Loucy (cell line): ENCODE measurements at regions not wholly inside any gene's neighbourhood (a gene's known extent, or its start where the extent isn't known, plus 50 kb on each side); places are given as distances from the start of the nearest gene placed in this dataset.

Source experiments
- H2AFZ ChIP-seq: fragments of 200-600 bp; sonication (generic); 2 replicates; pipeline ENCODE4 v1.6.0; 2016; ENCODE audit warnings: antibody characterized with exemption, mild to moderate bottlenecking, low read length, moderate library complexity
- H3F3A ChIP-seq: fragments of 200-600 bp; 2 replicates; pipeline ENCODE4 v1.6.0; 2016; ENCODE audit warnings: antibody characterized with exemption, low read depth, mild to moderate bottlenecking
- H3K27me3 ChIP-seq: fragments of 200-600 bp; sonication (generic); 2 replicates; pipeline ENCODE4 v1.6.1; 2014; ENCODE audit warnings: low read length, mild to moderate bottlenecking; ENCODE audit not compliant: insufficient read depth, poor library complexity, severe bottlenecking
- H3K36me3 ChIP-seq: fragments of 200-600 bp; sonication (generic); 2 replicates; pipeline ENCODE4 v1.6.1; 2016; ENCODE audit warnings: low read length; ENCODE audit not compliant: insufficient read depth
- H3K4me1 ChIP-seq: fragments of 200-600 bp; sonication (generic); 2 replicates; pipeline ENCODE4 v1.5.1; 2014; ENCODE audit warnings: low read length, mild to moderate bottlenecking; ENCODE audit not compliant: insufficient read depth, poor library complexity, severe bottlenecking
- H3K4me2 ChIP-seq: fragments of 200-600 bp; sonication (generic); 2 replicates; pipeline ENCODE4 v1.6.0; 2014; ENCODE audit warnings: antibody characterized with exemption, low read length, low read depth, mild to moderate bottlenecking; ENCODE audit not compliant: poor library complexity, severe bottlenecking
- H3K4me3 ChIP-seq: fragments of 200-600 bp; sonication (generic); 2 replicates; pipeline ENCODE4 v1.5.1; 2014; ENCODE audit warnings: low read length, mild to moderate bottlenecking, mixed read lengths; ENCODE audit not compliant: poor library complexity, severe bottlenecking
- H3K79me2 ChIP-seq: fragments of 200-600 bp; sonication (generic); 2 replicates; pipeline ENCODE4 v1.6.1; 2014; ENCODE audit warnings: low read length; ENCODE audit not compliant: insufficient read depth
- H3K9ac ChIP-seq: fragments of 200-600 bp; sonication (generic); 2 replicates; pipeline ENCODE4 v1.6.0; 2014; ENCODE audit warnings: mild to moderate bottlenecking, low read depth, low read length, moderate library complexity; ENCODE audit not compliant: poor library complexity, severe bottlenecking
- H3K9me2 ChIP-seq: fragments of 200-600 bp; sonication (generic); replicated peaks from 2 replicates; pipeline ENCODE4 v1.6.1; 2016; ENCODE audit warnings: low read depth, low read length, mixed read lengths
- H3K9me3 ChIP-seq: fragments of 200-600 bp; sonication (generic); 2 replicates; pipeline ENCODE4 v1.6.1; 2014; ENCODE audit warnings: mild to moderate bottlenecking, antibody characterized with exemption, low read length, low read depth; ENCODE audit not compliant: insufficient read depth
- H4K20me1 ChIP-seq: fragments of 200-600 bp; sonication (generic); 2 replicates; pipeline ENCODE4 v1.6.0; 2014; ENCODE audit warnings: antibody characterized with exemption, low read length, mild to moderate bottlenecking; ENCODE audit not compliant: insufficient read depth, poor library complexity, severe bottlenecking
- EZH2phosphoT487 ChIP-seq: fragments of 200-600 bp; IDR thresholded peaks from 2 replicates; pipeline ENCODE4 v1.6.1; 2018; ENCODE audit warnings: antibody characterized with exemption, mild to moderate bottlenecking, moderate library complexity, borderline replicate concordance
- TF ChIP-seq, protein P1 (sequence below): fragments of 200-600 bp; sonication (generic); conservative IDR thresholded peaks from 2 replicates; pipeline ENCODE4 v1.5.1; 2014; ENCODE audit warnings: mild to moderate bottlenecking, antibody characterized with exemption, low read length

DNA sequence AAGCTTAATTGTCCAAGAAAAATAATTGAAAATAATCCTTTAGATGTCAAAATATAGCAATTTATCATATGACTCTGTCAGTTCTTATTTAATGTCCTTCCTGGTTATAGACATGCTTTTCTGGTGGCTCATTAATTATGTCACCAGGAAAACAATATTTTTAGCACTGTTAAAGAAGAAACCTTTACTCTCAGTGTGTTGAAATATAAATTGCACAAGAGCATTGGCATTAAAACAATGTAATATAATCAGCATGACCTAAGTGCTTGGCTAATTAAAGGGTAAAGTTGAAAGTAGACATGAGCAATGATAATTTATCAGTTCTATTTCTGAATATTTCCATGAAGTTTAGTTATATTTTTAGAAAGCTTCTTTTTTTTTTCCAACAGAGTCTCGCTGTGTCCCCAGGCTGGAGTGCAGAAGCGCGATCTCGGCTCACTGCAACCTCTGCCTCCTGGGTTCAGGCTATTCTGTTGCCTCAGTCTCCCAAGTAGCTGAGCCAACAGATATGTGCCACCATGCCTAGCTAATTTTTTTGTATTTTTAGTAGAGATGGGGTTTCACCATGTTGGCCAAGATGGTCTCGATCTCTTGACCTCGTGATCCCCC is 232.3 kb downstream of the JRKL start:
- Histone ChIP-seq H3K9me3 (no peaks in the 10 kb centered on the region), H3K9me2 (no peaks in the 10 kb centered on the region)

DNA sequence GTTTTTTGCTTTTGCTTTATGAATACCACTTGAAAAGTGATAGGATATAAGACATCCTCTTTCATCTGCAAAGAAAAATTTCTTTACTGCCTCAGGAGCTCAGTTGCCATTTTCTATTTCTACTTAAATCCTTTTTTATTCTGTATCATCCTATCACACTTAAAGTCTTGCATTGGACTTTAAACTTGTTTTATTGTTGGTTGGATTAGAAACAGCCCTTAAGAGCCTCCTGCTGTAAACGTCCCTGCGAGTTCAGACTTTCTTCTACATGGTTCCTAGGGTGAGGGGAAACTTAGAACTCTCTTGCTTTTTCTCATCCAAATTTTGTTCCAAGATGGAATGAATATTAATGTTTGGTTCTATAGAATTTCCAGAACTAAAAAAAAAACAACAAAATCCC is 234.3 kb downstream of the JRKL start:
- Histone ChIP-seq H4K20me1 (no peaks in the 10 kb centered on the region), H3K4me1 (no peaks in the 10 kb centered on the region), H3K27me3 (no peaks in the 10 kb centered on the region), H3K9ac (no peak overlapping the region), H3K4me2 (no peak overlapping the region), H3K9me2 (no peaks in the 10 kb centered on the region), H3K36me3 (no peaks in the 10 kb centered on the region), H3F3A (no peaks in the 10 kb centered on the region), H2AFZ (no peak overlapping the region), H3K9me3 (no peaks in the 10 kb centered on the region), H3K79me2 (no peaks in the 10 kb centered on the region), H3K4me3 (no peak overlapping the region)
- TF ChIP-seq, protein P1, sequence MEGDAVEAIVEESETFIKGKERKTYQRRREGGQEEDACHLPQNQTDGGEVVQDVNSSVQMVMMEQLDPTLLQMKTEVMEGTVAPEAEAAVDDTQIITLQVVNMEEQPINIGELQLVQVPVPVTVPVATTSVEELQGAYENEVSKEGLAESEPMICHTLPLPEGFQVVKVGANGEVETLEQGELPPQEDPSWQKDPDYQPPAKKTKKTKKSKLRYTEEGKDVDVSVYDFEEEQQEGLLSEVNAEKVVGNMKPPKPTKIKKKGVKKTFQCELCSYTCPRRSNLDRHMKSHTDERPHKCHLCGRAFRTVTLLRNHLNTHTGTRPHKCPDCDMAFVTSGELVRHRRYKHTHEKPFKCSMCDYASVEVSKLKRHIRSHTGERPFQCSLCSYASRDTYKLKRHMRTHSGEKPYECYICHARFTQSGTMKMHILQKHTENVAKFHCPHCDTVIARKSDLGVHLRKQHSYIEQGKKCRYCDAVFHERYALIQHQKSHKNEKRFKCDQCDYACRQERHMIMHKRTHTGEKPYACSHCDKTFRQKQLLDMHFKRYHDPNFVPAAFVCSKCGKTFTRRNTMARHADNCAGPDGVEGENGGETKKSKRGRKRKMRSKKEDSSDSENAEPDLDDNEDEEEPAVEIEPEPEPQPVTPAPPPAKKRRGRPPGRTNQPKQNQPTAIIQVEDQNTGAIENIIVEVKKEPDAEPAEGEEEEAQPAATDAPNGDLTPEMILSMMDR, result no peak
- TF ChIP-seq EZH2phosphoT487, result no peak

More for the DNA sequence above, 232.3 kb downstream of the JRKL start:
- no peak overlapping the region for H3K4me2 ChIP-seq
- H3F3A ChIP-seq, result no peaks in the 10 kb centered on the region
- H3K27me3 ChIP-seq, result no peaks in the 10 kb centered on the region
- H3K9ac ChIP-seq, result no peak overlapping the region
- H3K4me3 ChIP-seq, result no peak overlapping the region
- no peaks in the 10 kb centered on the region for H3K4me1 ChIP-seq
- TF ChIP-seq EZH2phosphoT487, result no peak
- TF ChIP-seq, protein P1, result no peak
- H3K36me3 ChIP-seq, result no peaks in the 10 kb centered on the region
- H2AFZ ChIP-seq, result no peak overlapping the region
- H4K20me1 ChIP-seq, result no peaks in the 10 kb centered on the region
- H3K79me2 ChIP-seq, result no peaks in the 10 kb centered on the region

DNA sequence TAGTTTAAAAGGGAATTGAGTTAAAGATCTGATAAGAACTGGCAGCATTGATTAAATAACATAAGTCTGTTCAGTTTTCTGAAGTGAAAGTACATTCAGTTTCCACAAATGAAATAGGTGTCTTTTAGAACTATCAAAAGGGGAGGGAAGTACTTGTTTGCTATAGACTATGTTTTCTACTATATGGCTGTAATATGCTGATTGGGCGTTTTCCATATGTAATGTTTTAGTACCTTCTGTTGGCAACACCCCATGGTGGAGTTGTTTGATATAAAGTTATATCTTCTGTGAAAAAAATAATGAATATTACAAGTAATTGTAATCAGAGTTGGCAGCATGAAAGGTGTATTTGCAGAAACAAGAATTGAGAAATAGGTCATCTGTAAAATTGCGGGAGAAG is 237.6 kb downstream of the JRKL start:
- no peaks in the 10 kb centered on the region for H3K79me2 ChIP-seq
- H3K27me3 ChIP-seq, result no peaks in the 10 kb centered on the region
- no peaks in the 10 kb centered on the region for H3K9me2 ChIP-seq
- H3K4me1 ChIP-seq, result no peaks in the 10 kb centered on the region
- TF ChIP-seq, protein P1, result no peak
- TF ChIP-seq EZH2phosphoT487, result no peak
- no peak overlapping the region for H3K4me2 ChIP-seq
- no peak overlapping the region for H3K9ac ChIP-seq
- H3K36me3 ChIP-seq, result no peaks in the 10 kb centered on the region
- no peaks in the 10 kb centered on the region for H4K20me1 ChIP-seq
- no peak overlapping the region for H3K4me3 ChIP-seq
- H2AFZ ChIP-seq, result no peak overlapping the region
- H3K9me3 ChIP-seq, result no peaks in the 10 kb centered on the region
- H3F3A ChIP-seq, result no peaks in the 10 kb centered on the region
